Tongue (tissue), 2 donors: ENCODE measurements at regions not wholly inside any gene's neighbourhood (a gene's known extent, or its start where the extent isn't known, plus 50 kb on each side); places are given as distances from the start of the nearest gene placed in this dataset. TPM values are rescaled to one million over a fixed set of nuclear protein-coding genes. Genes with fewer than 3 reads are reported as not detected.
A peak's percentile ranks its signal among the peaks of the same experiment; 100 is the strongest.
"Not testable (repeated sequence)": the region's sequence is repeated elsewhere in the genome, so short reads cannot be mapped to it uniquely, and the experiment has no call there.

ENCODE experiments used
- DNase-seq: peaks from one replicate; pipeline ENCODE4 v3.0.0-alpha.2; 2015
- small RNA-seq: library from RNA; depleted of rRNA; stranded (forward); fragments of <200 nt; gene quantifications from one replicate; pipeline ENCODE3, GENCODE V24; 2014; ENCODE audit warnings: low replicate concordance

DNA sequence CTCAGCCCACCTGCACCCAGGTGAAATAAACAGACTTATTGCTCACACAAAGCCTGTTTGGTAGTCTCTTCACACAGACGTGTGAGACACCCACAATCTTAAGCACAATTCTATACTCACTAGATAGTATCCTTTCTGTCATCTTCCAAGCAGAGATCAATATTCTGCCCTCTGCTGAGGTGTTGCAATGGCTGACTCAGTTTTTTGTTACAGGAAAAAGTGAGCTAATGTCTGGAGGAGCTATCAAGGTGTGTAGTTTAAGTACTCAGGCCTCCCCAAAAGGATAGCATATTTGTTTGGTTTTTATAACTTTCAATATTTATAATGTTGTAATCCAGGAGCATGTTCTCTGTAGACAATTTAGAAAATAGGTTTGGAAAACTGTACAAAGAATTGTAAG, 775.2 kb upstream of the POU3F4 start:
- DNase-seq = no peak

DNA sequence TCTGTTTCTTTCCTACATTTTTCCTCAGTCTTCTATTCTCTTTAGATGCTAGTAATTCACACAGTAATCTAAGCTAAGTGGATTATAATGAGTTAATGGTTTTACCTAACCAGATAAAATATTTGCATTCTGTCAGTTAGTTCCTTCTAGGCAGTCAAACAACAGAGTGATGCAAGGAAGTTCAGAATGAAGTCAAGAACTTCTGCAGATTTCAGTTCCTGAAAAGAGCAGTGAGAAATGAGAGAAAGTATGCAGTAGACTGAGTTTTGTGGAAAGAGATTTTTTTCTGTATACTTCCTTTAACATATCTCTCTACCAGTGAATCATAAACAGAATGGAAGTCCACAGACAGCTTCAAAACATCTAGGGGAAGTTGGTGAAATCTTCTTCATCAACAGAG, 774.0 kb upstream of the POU3F4 start:
- DNase-seq = no peak

GRCh38 chrX:82738313-82738712, 769.8 kb upstream of the POU3F4 start:
- not testable (repeated sequence) for DNase-seq

GRCh38 chrX:82742351-82742750, 765.7 kb upstream of the POU3F4 start:
- no peak for DNase-seq

- DNase-seq = not testable (repeated sequence)
Measured at GRCh38 chrX:82745725-82746124, 762.4 kb upstream of the POU3F4 start.

DNA sequence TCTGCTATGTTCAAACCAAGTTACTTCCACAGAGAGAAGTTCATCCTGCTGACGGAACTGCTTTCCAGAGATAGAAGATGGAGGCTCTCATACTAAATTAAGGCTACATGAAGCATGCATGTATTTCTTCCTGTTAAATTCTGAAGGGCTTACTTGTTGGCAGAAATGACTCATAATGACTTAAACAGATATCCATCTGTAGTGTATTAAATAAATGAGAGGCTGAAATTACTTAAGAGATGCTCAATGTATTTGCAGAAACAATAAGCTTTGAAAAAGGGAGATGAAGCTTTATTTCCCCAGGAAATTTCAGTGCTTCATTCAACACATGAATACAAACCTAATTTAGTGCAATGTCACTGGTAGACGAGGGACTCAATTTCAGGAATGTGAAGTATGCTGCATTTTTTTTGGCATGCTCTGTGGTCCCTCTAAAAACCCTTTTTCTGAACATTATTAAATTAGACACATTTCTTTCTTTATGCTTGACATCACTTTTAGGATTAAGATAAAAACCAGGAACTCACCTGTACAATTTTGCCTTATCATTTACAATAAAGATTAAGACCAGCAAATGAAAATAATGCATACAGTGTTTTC, 759.1 kb upstream of the POU3F4 start:
- peak; percentile 45 for DNase-seq

- DNase-seq = no peak
Measured at GRCh38 chrX:82756272-82756671, 751.8 kb upstream of the POU3F4 start.

DNA sequence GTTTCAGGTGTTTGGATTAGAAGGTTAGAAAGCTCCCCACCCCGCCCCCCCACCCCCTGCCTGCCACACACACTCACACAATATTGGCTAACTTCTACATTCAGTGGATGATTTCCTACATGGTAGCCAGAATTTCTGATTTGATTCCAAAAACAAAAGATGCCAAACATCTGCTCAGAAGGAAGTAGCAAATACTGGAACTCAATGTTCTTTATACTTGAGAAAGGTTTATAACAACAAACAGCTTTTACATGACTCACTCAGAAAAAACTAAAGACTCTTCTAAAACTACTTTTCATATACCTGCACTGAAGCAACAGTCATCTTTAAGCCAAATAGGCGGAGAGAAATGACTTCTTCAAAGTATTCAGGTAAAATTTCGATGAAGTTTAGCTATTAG, 750.5 kb upstream of the POU3F4 start:
- peak; percentile 42 for DNase-seq

DNA sequence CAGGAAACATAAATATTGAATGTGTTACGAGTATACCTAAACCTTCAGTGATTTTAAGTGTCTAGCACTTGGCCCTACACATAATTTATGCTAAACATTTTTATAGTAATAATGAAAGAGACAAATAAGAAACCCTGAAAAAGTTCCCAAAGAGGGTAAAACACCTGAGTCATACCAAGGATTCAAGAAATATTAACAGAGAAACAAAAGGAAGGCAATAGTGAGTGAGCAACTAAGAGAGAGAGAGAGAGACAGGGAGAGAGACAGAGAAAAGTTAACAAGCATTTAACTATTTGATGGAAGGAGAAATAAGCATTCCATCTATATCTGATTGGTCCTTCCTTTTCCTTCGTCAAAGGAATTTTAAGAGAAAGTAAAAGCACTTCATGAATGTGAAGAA, 743.6 kb upstream of the POU3F4 start:
- no peak for DNase-seq

DNA sequence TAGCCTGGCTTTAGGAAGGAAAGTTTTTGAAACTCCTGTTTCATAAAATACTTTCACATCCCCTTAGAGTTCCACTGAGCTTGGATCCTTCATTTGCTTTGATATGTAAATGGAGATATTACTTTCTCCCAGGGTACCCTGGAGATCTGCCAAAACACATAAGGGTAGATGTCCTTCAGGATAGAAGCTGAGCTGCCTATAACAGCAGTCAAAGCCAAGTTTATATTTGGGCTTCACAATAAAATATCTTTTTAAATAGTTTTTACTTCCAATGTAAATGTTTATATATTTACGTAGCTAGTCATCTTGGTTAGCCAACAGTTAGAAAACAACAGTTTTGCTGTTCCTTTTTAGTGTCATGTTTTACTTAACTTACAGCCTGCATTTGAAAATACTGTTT, 742.3 kb upstream of the POU3F4 start:
- no peak for DNase-seq

- no peak for DNase-seq
Measured at GRCh38 chrX:82775426-82775825, 732.7 kb upstream of the POU3F4 start.

- DNase-seq = no peak
Measured at GRCh38 chrX:82782014-82782413, 726.1 kb upstream of the POU3F4 start.

- not testable (repeated sequence) for DNase-seq
Measured at GRCh38 chrX:82812902-82813301, 695.2 kb upstream of the POU3F4 start.

DNA sequence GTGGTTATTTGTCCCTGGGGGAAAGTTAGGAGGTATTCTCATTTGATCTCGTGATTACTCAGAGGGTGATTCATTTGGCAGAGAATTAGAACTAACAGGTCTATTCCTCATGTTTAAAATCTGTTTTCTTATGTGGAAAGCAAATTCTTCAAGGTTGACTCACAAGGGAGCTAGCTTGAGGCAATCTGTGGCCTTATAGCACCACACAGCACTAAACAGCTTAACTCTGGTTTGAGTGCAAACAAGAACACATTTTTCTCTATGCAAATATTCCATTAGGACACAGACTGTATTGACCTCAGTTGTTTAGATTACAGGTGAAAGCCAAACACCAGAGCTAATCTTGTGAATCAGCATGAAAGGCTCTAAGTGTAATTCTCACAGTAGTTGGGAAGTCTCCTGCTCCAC, 694.4 kb upstream of the POU3F4 start:
- peak; percentile 0 for DNase-seq

DNA sequence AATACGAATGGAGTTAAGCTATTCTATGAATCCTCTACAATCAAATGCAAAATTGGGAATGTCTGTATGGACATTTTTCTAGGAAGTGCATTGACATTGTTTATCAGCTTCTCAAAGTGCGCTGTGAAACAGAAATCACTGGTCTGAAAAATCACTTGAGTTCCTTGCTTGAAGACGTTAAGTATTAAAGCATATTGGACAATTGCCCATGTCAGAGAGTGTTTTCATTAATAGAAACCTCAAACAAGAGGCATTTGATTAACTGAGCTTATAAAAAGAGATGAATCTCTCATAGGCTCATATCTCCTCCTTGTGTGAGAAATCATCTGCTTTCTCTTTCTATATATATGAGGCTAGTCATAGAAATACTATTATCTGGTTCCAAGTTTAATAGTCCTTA, 692.1 kb upstream of the POU3F4 start:
- DNase-seq = no peak

DNA sequence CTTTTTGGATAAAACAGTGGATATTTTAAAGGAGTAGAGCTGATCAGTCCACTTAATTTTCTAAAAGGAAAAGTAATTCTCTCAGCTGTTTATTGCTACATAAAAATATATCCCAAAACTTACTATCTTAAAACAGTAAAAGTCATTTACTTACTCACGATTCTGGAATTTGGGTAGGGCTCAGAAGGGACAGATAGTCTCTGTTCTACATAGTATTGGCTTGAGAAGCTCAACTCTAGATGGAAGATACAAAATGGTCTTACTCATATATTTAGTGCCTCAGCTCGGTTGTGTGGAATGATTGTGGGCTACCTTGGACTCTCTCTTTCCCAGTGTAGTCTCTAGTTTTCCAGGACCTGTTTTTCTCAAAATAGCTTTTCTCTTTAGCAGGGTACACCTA, 691.5 kb upstream of the POU3F4 start:
- DNase-seq = no peak

GRCh38 chrX:82842286-82842685, 665.8 kb upstream of the POU3F4 start:
- peak; percentile 5 for DNase-seq

- DNase-seq = no peak
Measured at GRCh38 chrX:82848111-82848510, 660.0 kb upstream of the POU3F4 start.

Small RNA genes lying in the stretch of these regions (small RNA-seq; reads per million reads assigned to genes)
- gene RF00394 = not detected
